Stimulated activated memory B cell treated with anti-CD40 and anti-IgM and Interleukin-4, amounts not matched to agents 10 μg/mL and 1 μg/mL and 100 μg/mL, for 72 hours (primary cell): ENCODE measurements at regions not wholly inside any gene's neighbourhood (a gene's known extent, or its start where the extent isn't known, plus 50 kb on each side); places are given as distances from the start of the nearest gene placed in this dataset.
"Not testable (repeated sequence)": the region's sequence is repeated elsewhere in the genome, so short reads cannot be mapped to it uniquely, and the experiment has no call there.

Experiments used
- ATAC-seq: fragments of 150-1000 bp; cut with Tn5 transposase; 2 replicates; pipeline ENCODE4 v1.10.0; 2021
- H3K27ac Mint-ChIP-seq: one replicate; pipeline ENCODE4 v1.8.0; 2022; ENCODE audit warnings: mild to moderate bottlenecking, mixed read lengths
- H3K27me3 Mint-ChIP-seq: one replicate; pipeline ENCODE4 v1.8.0; 2022; ENCODE audit warnings: mixed read lengths
- H3K36me3 Mint-ChIP-seq: one replicate; pipeline ENCODE4 v1.8.0; 2022; ENCODE audit warnings: mixed read lengths
- H3K4me1 Mint-ChIP-seq: one replicate; pipeline ENCODE4 v1.8.0; 2022; ENCODE audit warnings: mixed read lengths
- H3K4me3 Mint-ChIP-seq: one replicate; pipeline ENCODE4 v1.8.0; 2022; ENCODE audit warnings: mild to moderate bottlenecking, moderate library complexity, mixed read lengths
- H3K9me3 Mint-ChIP-seq: one replicate; pipeline ENCODE4 v1.8.0; 2022; ENCODE audit warnings: mixed read lengths

DNA sequence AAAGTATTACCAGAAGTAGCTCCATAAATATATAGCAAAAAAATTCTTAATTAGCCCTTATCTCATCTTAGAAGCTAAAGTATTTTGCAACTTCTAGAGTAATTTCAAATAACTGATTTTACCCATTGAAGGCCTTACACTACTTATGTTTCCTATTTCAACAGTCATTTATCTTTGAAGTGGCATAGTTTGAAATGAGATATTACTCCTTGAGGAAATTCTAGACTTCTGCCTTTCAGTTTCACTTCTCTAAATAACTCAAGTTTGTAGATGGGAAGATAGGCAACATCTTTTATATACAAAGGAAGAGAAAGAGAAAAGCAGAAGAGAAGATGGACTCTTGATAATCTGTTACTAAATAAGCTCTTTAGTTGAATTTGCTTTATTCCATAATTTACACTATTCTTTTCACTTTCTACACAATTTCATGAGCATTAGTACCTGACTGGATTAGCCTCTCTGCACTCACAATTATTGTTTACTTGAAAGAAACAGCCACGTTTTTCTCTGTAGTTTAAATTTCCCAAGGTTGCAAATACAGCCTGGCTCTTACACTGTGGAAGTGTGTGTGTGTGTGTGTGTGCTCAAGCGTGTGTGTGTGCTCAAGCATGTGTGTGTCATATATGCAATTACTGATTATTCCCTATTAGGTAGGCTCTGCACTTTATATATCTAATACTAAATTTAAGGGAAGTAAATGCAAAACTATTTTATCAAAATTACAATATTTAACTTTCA, 60.6 kb upstream of the EMB start:
- peak; percentile 95 for ATAC-seq
- no peaks in the 10 kb centered on the region for H3K36me3 Mint-ChIP-seq

DNA sequence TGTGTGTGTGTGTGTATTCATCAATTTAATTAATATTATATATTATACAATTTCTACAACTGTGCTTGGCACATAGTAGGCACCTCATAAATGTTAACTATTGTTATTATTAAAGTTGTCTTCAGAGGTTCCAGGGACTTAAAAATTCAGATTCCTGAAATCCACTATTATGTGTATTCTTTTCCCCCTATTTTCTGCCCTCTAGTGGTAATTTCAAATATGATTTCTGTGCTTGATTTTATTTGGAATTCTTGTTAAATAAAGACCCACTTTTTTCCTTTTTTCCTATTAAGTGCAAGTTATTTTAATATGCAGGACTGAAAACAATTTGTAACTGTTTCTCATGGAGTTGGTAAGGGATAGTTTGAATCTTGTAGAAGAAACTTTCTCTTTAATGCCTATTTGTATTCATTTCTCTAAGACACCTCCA, 72.0 kb upstream of the EMB start:
- not testable (repeated sequence) for H3K4me1 Mint-ChIP-seq, H3K9me3 Mint-ChIP-seq, H3K36me3 Mint-ChIP-seq, ATAC-seq, H3K27me3 Mint-ChIP-seq, H3K27ac Mint-ChIP-seq, H3K4me3 Mint-ChIP-seq

More for the DNA sequence above, 60.6 kb upstream of the EMB start:
- Mint-ChIP-seq H3K27me3 (no peaks in the 10 kb centered on the region), H3K27ac (no peak overlapping the region), H3K4me3 (no peak overlapping the region), H3K4me1 (no peaks in the 10 kb centered on the region), H3K9me3 (no peaks in the 10 kb centered on the region)

DNA sequence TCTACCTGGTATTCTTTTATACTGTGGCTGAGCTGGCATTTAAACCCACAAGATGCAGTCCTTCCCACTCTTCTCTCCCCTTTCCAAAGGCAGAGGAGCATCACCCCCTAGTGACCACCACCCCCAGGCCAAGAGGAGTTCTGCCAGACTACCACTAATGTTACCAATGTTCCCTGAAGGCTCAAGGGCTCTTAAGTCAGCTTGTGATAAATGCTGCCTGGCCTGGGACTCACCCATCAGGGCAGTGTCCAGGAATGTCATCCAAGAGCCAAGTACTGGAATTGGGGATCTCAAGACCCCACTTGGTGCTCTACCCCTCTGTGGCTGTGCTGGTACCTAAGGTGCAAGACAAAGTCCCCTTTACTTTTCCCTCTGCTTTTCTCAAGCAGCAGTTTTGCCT, 80.0 kb upstream of the EMB start:
- H3K36me3 Mint-ChIP-seq, H3K9me3 Mint-ChIP-seq, H3K4me1 Mint-ChIP-seq, ATAC-seq, H3K27me3 Mint-ChIP-seq, H3K27ac Mint-ChIP-seq, H3K4me3 Mint-ChIP-seq: not testable (repeated sequence)

DNA sequence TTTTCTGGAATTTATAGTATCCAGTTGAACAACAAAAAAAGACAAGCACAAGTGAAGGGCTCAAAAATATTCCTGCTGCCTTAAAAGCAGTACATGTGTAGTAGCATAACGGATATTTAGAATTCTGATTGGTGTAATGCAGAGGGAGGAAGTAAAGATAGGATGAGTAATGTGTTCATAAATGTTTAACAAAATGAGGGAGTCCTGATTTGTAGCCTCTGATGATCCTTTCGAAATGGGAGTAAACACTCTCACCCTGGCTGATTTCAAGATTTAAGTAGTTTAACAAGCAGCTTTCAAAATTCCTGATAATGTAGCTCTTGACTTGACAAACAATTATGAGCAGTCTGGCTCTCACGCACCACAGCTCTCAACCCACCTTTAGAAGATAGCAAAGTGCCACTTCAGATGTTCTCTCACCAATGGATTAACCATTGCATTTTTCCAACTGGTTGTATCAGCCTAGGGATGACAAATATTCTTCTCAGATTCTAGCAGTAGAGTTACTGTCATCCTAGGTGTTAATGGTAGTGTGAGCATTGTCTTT, 86.5 kb upstream of the EMB start:
- H3K36me3 Mint-ChIP-seq, H3K4me3 Mint-ChIP-seq, H3K27ac Mint-ChIP-seq, H3K27me3 Mint-ChIP-seq, H3K9me3 Mint-ChIP-seq, ATAC-seq, H3K4me1 Mint-ChIP-seq: not testable (repeated sequence)

DNA sequence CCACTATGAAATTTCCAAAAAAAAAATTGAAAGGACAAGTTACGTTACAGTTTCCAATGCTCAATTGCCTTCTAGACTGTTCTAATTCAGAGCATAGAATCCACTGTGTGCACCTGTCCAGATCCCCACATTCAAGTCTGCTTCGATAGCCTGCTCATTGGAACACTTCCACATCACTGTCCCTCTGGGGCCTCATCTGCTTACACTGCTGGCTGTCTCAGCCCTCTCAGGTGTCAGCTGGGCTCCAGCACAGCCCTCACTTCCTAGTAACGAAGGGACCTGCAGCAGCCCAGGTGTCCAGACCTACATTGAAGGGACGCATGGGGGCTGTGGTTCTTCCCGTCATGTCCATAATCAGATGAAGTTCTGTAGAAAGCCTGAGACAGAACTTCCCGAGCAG, 94.3 kb upstream of the EMB start:
- Mint-ChIP-seq H3K4me1 (peaks cover 12% of the 10 kb centered on the region), H3K36me3 (no peaks in the 10 kb centered on the region), H3K4me3 (no peak overlapping the region), H3K9me3 (peaks cover 7% of the 10 kb centered on the region), H3K27ac (no peak overlapping the region), H3K27me3 (no peaks in the 10 kb centered on the region)
- ATAC-seq, result peak; percentile 31

DNA sequence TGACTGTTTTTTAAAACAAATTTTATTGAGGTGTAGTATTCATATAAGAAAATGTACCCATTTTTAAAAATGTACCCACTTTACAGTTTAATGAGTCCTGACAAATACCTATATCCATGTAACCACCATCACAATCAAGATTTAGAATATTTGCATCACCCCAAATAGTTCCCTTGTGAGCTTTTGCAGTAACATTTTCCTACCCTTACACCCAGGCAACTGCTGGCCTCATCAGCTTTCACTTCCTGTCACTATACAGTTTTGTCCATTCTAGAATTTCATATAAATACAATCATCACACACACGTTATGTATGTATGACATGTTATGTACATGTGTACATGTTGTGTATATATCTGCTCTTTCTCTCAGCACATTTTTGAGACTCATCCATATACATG, 96.4 kb upstream of the EMB start:
- H3K27ac Mint-ChIP-seq, H3K36me3 Mint-ChIP-seq: not testable (repeated sequence)
- ATAC-seq, result peak; percentile 70

DNA sequence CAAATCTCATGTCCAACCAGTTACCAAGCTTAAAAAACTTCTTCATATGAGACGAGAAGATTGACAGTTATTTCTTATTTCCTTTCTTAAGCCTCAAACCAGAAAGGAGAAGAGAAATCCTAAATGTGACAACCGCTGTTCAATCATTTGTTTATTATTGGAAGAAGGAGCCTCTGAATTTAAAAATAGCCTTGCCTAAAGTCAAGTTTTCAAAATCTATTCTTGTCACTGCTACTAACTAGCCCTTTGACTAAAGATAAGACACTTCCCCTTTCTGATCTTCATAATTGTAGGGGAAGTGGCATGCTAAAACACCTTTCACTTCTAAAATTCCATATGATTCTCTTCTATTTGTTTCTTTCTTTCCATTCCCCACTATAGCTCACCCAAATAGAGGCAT, 106.2 kb upstream of the EMB start:
- peaks cover 11% of the 10 kb centered on the region for H3K4me1 Mint-ChIP-seq
- peak; percentile 53 for ATAC-seq
- H3K4me3 Mint-ChIP-seq, result no peak overlapping the region
- H3K27ac Mint-ChIP-seq, result no peak overlapping the region
- H3K9me3 Mint-ChIP-seq, result peaks cover 5% of the 10 kb centered on the region
- H3K36me3 Mint-ChIP-seq, result peaks cover 2% of the 10 kb centered on the region
- no peaks in the 10 kb centered on the region for H3K27me3 Mint-ChIP-seq

More for the DNA sequence above, 96.4 kb upstream of the EMB start:
- not testable (repeated sequence) for H3K4me3 Mint-ChIP-seq, H3K27me3 Mint-ChIP-seq
- Mint-ChIP-seq H3K4me1 (peaks cover 12% of the 10 kb centered on the region), H3K9me3 (peaks cover 10% of the 10 kb centered on the region)

DNA sequence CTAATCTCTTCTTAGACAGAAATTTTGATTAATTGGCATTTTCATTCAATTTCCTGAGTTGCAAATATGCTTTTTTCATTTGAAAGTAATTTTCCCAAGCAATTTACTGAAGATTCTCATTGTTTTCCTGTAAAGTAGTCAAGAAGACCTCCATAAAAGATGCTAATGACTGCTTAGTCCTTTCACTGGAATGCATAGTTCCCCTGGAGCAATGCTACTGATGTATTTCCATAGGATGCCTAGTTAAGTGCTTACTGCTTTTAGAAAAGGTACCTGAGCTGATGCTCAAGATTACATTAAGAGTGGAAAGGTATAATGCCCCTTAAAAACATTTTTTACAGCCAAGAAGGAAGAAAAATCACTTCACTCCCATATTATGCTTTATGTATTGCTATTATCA, 109.2 kb upstream of the EMB start:
- H3K36me3 Mint-ChIP-seq, result no peaks in the 10 kb centered on the region
- ATAC-seq, result no peak
- H3K4me3 Mint-ChIP-seq, result no peak overlapping the region
- H3K27me3 Mint-ChIP-seq, result no peaks in the 10 kb centered on the region
- no peaks in the 10 kb centered on the region for H3K9me3 Mint-ChIP-seq
- no peak overlapping the region for H3K27ac Mint-ChIP-seq
- H3K4me1 Mint-ChIP-seq, result peaks cover 11% of the 10 kb centered on the region

DNA sequence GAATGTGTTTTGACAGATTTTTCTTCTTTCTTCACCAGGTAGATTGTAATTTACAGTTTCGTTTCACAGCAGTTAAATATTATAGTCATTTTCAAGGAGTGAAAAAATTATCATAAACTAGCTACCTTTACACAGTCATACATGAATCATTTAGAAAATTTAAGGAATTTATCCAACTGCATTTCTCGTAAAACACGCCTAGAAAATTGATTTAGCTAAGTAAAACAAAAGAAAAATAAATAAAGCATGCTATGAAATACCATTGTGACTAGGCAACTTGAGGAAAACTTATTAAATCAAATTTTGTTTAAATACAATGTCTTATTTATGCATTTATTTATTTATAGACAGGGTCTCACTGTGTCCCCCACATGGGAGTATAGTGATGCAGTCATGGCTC, 109.9 kb upstream of the EMB start:
- H3K9me3 Mint-ChIP-seq, result no peaks in the 10 kb centered on the region
- peaks cover 11% of the 10 kb centered on the region for H3K4me1 Mint-ChIP-seq
- no peaks in the 10 kb centered on the region for H3K27me3 Mint-ChIP-seq
- no peaks in the 10 kb centered on the region for H3K36me3 Mint-ChIP-seq
- H3K4me3 Mint-ChIP-seq, result no peak overlapping the region
- no peak for ATAC-seq
- H3K27ac Mint-ChIP-seq, result no peak overlapping the region

DNA sequence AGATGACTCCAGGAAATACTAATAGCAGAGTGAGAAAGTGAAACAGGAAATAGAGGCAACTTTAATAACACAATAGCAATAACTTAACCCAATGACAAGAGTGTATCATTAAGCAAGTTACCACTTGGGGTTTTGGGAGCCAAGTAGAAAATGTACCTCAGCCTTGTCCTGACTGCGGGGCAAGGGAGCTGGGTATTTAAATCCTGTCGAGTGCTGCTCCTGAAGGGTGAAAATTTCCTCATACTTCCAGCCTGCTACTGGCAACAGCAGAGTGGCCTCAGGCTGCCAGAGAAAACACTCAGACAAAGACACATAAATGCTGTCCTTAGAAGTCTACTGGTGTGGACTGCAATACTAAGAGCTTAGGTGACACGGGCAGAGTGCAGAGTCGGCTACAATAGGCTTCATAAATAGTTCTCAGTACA, 112.5 kb upstream of the EMB start:
- Mint-ChIP-seq H3K27ac (no peak overlapping the region), H3K4me1 (no peaks in the 10 kb centered on the region), H3K36me3 (no peaks in the 10 kb centered on the region), H3K27me3 (no peaks in the 10 kb centered on the region), H3K4me3 (no peak overlapping the region), H3K9me3 (no peaks in the 10 kb centered on the region)
- no peak for ATAC-seq

DNA sequence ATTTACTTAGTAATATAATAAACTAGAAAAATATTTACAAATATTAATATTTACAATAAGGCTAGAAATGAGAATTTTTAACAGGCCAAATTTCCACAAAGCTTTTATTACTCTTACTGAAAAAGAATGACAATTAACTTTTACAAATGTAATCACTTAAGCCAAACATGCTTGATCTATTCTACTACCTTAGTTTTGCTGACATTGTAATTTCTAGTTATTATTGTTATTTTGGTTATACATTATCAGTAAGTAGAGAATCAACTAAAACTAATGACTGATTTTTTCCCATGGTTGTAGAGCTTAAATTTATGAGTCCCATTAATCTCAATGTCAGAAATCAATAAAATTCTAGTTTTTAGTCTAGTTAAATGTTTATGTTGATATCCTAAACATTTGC, 107.8 kb upstream of the PARP8 start:
- not testable (repeated sequence) for H3K36me3 Mint-ChIP-seq, H3K4me1 Mint-ChIP-seq, ATAC-seq

DNA sequence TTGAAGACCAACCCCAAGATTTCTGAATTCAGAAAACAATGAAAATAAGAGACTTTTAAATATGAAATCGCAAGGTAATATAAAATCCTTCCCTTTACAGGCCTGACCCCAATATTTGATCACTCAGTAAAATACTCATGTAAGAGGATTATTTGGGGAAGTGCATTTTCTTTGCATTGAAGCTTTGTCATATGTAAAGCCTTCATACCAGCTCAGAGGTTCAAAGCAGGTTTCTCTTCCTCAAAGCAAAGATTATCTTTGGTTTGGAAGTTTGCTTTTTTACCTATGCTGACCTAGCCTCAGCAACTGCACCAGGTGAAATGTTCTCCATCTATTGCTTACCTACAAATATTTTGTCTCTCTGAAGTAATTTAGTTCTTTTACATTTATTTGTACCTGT, 106.5 kb upstream of the PARP8 start:
- Mint-ChIP-seq H3K9me3 (no peaks in the 10 kb centered on the region), H3K27ac (no peak overlapping the region), H3K4me3 (no peak overlapping the region), H3K36me3 (no peaks in the 10 kb centered on the region), H3K27me3 (no peaks in the 10 kb centered on the region), H3K4me1 (peaks cover 6% of the 10 kb centered on the region)
- ATAC-seq, result peak; percentile 72

More for the DNA sequence above, 107.8 kb upstream of the PARP8 start:
- H3K27ac Mint-ChIP-seq, H3K27me3 Mint-ChIP-seq, H3K9me3 Mint-ChIP-seq, H3K4me3 Mint-ChIP-seq: not testable (repeated sequence)

DNA sequence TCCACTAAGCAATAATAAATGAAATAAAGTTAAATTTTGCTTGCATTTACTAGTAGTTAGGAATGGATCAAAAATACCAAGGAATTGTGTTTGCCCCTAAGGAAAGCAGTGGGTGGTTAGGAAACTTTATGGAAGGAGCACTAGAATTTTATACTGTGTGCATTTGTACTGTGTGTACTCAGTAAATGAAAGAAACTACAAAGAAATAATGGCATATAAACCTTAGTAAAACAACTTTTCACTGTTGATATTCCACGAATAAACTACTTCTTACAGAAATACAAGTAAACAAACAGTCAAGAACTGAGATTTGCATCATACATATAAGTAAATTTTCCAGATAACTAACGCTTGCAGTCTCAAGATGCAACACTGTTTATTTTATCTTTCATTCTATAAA, 103.7 kb upstream of the PARP8 start:
- H3K4me3 Mint-ChIP-seq, result no peak overlapping the region
- H3K9me3 Mint-ChIP-seq, result peaks cover 2% of the 10 kb centered on the region
- peaks cover 6% of the 10 kb centered on the region for H3K4me1 Mint-ChIP-seq
- no peak for ATAC-seq
- H3K27ac Mint-ChIP-seq, result no peak overlapping the region
- H3K36me3 Mint-ChIP-seq, result peaks cover 3% of the 10 kb centered on the region
- H3K27me3 Mint-ChIP-seq, result no peaks in the 10 kb centered on the region

DNA sequence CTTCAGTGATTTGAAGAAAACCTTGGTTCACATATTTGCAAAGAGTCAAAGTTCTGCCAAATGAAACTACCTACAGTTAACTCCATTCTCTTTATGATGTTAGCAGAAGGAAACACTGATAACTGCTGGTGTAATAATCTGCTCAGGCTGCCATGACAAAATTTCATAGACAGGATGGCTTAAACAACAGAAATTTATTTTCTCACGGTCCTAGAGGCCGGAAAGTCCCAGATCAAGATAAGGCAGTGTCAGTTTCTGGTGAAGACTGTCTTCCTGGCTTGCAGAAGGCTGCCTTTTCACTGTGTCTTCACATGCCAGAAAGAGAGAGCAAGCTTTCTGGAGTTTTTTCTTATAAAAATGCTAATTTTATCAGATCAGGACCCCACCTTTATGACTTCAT, 102.4 kb upstream of the PARP8 start:
- no peak for ATAC-seq
- peaks cover 8% of the 10 kb centered on the region for H3K36me3 Mint-ChIP-seq
- no peaks in the 10 kb centered on the region for H3K27me3 Mint-ChIP-seq
- no peak overlapping the region for H3K4me3 Mint-ChIP-seq
- H3K9me3 Mint-ChIP-seq, result peaks cover 10% of the 10 kb centered on the region
- H3K27ac Mint-ChIP-seq, result no peak overlapping the region
- H3K4me1 Mint-ChIP-seq, result peaks cover 6% of the 10 kb centered on the region

DNA sequence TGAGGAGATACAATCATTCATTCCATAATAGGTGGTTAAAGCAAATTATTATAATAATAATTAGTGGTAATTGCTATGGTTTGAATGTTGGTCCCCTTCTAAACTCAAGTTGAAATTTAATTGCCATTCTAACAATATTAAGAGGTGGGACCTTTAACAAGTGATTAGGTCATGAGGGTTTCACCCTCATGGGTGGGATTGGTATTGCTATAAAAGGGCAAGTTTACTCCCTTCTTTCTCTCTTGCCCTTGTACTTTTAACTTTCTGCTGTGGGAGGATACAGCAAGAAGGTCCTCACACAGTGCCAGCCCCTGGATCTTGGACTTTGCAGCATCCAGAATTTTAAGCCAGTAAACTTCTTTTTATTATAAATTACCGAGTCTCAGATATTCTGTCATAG, 101.9 kb upstream of the PARP8 start:
- no peak for ATAC-seq
- peaks cover 6% of the 10 kb centered on the region for H3K4me1 Mint-ChIP-seq

DNA sequence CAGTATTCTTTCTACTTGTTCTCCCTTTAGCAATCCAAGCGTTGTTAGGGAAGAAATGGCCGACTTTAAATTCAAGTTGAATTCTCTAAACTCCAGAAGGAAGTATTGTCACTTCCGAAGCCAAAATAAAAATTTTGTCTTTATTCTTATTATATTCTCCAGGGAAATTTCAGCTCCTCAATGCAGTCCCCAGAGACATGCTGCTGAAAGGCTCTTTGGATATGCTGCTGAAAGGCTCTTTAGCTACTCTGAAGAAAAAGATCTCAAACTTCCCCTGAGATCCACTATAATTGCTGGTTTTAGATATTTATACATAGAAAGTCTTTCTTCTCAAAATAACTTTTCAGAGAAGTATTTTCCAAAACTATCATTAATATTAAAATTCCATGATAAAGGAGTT, 92.3 kb upstream of the PARP8 start:
- Mint-ChIP-seq H3K27ac (no peak overlapping the region), H3K4me3 (no peak overlapping the region), H3K27me3 (no peaks in the 10 kb centered on the region), H3K4me1 (peaks cover 15% of the 10 kb centered on the region), H3K36me3 (no peaks in the 10 kb centered on the region), H3K9me3 (no peaks in the 10 kb centered on the region)
- no peak for ATAC-seq

More for the DNA sequence above, 101.9 kb upstream of the PARP8 start:
- H3K36me3 Mint-ChIP-seq, result peaks cover 8% of the 10 kb centered on the region
- no peaks in the 10 kb centered on the region for H3K27me3 Mint-ChIP-seq
- no peak overlapping the region for H3K27ac Mint-ChIP-seq
- no peak overlapping the region for H3K4me3 Mint-ChIP-seq
- H3K9me3 Mint-ChIP-seq, result peaks cover 10% of the 10 kb centered on the region
